GM12865 (cell line): ENCODE measurements at regions not wholly inside any gene's neighbourhood (a gene's known extent, or its start where the extent isn't known, plus 50 kb on each side); places are given as distances from the start of the nearest gene placed in this dataset.
A peak's percentile ranks its signal among the peaks of the same experiment; 100 is the strongest.

ENCODE experiments used
- DNase-seq: peaks from one replicate; pipeline ENCODE4 v3.0.0; 2010; ENCODE audit warnings: low read depth
- H3K4me3 ChIP-seq: 2 replicates; pipeline ENCODE4 v1.5.1; 2011; ENCODE audit warnings: mild to moderate bottlenecking, low read depth, low read length, control low read depth
- TF ChIP-seq, protein P1 (sequence below): IDR thresholded peaks from 2 replicates; pipeline ENCODE4 v1.5.1; 2011; ENCODE audit warnings: low read length, control low read depth, low read depth, inconsistent platforms; ENCODE audit not compliant: insufficient read depth; ENCODE audit errors: missing control alignments

DNA sequence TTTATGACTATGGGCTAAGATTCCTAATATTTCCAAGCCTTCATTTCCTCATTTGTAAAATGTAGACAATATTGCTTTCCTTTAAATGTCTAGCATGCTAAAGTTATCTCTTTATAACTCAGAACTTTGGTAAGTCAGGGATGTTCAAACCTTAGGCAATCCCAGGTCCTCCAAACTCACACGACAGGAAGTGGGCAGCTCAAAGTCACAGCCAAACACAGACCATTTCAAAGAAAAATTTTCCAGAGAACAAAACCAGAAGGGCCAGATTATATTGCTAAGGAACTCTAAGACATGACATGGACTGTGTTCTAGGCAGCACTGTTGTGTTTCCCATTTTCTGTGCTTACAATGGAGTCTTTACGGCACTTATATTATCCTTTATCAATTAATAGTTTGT lies 87.8 kb upstream of the DYNC1I1 start:
- TF ChIP-seq, protein P1, sequence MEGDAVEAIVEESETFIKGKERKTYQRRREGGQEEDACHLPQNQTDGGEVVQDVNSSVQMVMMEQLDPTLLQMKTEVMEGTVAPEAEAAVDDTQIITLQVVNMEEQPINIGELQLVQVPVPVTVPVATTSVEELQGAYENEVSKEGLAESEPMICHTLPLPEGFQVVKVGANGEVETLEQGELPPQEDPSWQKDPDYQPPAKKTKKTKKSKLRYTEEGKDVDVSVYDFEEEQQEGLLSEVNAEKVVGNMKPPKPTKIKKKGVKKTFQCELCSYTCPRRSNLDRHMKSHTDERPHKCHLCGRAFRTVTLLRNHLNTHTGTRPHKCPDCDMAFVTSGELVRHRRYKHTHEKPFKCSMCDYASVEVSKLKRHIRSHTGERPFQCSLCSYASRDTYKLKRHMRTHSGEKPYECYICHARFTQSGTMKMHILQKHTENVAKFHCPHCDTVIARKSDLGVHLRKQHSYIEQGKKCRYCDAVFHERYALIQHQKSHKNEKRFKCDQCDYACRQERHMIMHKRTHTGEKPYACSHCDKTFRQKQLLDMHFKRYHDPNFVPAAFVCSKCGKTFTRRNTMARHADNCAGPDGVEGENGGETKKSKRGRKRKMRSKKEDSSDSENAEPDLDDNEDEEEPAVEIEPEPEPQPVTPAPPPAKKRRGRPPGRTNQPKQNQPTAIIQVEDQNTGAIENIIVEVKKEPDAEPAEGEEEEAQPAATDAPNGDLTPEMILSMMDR, result no peak
- no peak overlapping the region for H3K4me3 ChIP-seq
- DNase-seq, result no peak

DNA sequence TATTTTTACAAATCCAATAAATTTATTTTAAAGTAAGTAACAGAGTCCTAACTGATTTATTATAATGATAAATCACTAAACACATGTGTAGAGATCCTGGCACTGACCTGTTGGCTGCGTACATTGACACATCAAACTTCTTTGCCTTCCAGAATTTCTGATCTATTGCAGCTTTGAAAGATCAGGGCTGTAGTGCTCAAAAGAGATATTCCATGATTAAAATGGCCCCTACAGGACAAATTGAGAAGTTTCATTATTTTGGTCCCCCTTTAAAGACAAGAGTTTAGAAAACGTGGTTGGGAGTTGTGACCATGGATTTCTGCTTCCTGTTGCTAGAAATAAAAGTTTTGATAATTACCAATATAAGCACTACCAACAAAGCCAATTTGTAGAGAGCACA lies 87.7 kb upstream of the PDK4 start:
- DNase-seq, result no peak
- TF ChIP-seq, protein P1, result peak; percentile 4
- no peak overlapping the region for H3K4me3 ChIP-seq

DNA sequence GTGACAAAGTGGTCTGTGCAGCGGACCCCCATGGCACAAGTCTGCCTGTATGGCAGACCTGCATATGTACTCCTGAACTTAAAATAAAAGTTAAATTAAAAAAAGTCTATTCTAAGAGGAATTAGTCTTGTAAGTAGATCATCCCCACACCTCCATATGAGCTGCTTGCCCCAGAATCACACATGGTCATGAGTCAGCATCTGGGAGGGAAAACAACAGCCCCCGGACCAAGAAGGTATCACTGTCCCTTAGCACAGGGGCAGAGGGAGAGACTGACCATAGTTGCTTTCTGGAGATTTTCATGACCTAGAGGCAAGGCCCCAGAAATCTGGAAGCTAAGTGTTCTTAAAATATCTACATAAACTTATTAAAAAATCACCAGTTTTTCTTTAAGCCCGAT lies 86.6 kb upstream of the PDK4 start:
- DNase-seq, result no peak
- H3K4me3 ChIP-seq, result no peak overlapping the region
- TF ChIP-seq, protein P1, result no peak

DNA sequence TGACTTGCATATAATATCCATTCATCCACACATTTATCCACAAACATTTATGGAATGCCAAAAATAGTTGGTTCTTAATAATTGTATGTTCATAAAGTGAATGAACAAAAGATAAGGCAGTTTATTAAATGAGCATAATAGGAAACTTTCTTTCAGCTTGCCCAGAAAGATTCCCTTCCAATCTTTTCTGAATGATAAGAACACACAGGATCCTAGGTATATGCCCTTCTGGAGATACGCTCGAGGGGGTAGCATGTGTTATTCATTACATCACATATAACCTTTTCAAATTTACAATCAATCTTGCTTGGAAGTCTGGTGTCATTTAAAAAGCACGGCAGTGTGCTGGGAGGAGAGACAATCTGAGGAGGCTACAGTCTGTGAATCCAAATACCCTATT lies 80.4 kb upstream of the PDK4 start:
- no peak for DNase-seq
- TF ChIP-seq, protein P1, result no peak
- no peak overlapping the region for H3K4me3 ChIP-seq

DNA sequence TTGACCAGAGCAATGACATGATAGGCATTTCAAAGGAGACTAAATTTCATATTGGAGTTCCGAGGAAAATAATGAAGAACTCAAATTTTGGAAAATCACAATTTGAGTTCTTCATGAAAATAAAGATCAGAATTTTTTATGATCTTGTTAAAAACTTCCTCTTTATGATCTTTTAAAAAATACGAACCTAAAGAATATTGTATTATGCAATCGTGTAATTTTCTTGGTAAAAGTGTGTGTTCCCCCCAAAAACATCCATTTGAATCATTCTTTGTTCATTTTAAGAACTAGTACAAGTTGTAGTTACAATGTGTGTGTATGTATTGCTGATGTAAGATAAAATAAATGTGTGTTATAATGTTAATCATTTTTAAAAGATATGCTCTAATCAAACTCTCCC lies 79.3 kb upstream of the PDK4 start:
- no peak for DNase-seq
- no peak overlapping the region for H3K4me3 ChIP-seq
- TF ChIP-seq, protein P1, result no peak

DNA sequence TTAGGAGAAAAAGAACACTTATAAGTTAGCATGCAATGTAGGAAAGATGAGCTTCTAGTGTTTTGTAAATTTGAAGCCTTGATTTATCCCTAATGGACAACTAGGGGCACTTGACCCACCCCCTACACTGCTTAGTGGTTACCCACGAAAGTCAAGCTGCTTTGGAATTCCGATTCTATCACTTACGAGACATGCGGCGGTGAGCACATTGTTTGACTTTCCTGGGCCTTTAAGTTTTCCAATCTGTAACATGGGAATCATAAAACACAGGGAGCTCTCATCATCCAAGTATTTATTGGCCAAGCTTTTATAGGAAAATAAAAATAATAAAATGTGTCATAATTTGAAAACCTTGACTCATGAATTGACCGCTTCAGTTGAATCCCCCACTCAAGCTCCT lies 78.7 kb upstream of the PDK4 start:
- TF ChIP-seq, protein P1, result no peak
- DNase-seq, result no peak
- no peak overlapping the region for H3K4me3 ChIP-seq

DNA sequence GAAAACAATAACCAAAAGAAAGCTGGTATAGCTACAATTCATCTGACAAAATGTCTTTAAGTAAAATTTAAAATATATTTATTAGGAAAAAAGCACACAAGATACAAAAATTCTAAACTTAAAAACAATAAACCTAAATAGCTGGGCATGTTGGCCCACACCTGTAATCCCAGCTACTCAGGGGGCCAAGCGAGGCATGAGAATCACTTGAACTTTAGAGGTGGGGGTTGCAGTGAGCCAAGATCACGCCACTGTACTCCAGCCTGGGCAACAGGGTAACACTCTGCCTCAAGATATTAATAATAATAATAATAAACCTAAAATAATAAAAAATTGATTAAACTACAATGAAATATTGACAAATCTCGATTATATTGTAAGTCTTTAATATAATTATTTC lies 77.8 kb upstream of the PDK4 start:
- no peak for DNase-seq
- no peak overlapping the region for H3K4me3 ChIP-seq
- TF ChIP-seq, protein P1, result no peak
